ENCODE measurements at regions not wholly inside any gene's neighbourhood (a gene's known extent, or its start where the extent isn't known, plus 50 kb on each side); places are given as distances from the start of the nearest gene placed in this dataset.

DNA sequence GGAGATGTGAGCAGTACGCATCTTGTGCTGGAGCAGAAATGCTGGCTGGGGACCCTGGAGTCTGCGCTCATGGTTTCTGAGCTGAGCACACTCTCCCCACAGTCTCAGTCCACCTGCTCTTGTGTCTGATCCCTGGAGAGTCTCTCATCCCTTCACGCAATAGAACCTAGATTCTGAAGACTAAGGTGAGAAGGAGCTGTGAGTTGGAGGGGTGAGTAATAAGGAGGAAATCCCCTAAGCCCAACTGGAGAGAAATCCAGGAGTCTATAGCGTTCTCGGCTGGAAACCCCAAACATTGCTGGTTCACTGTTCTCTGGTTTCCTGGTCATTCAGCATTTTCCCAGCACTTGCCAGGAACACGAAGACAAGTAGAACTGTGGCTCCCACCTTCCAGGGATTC, 68.3 kb upstream of the SMNDC1 start:
- DNase-seq (no peak), ATAC-seq (peak; percentile 40)
- ChIA-PET POLR2A (interaction anchor here (0.6 to 1.7 kb wide), 4 partner anchors 11 to 32 kb away, joined by 3 read pairs; no protein-coding TSS in a partner anchor), CTCF (interaction anchor here (0.9 to 1.9 kb wide), 4 partner anchors 9 to 173 kb away, joined by 3 to 7 read pairs (median 5); no protein-coding TSS in a partner anchor)
- Mint-ChIP-seq H3K4me1 (ENCODE audit: low read depth) (peaks cover 27% of the 10 kb centered on the region), H3K27ac (no peak overlapping the region), H3K27me3 (no peaks in the 10 kb centered on the region), H3K4me3 (no peak overlapping the region), H3K36me3 (ENCODE audit: low read depth) (no peaks in the 10 kb centered on the region), H3K9me3 (no peaks in the 10 kb centered on the region)
- TF ChIP-seq CTCF (IDR thresholded peaks at IDR 0.05), result no peak
- intact Hi-C loops (cut with micrococcal nuclease), result no loop called here

DNA sequence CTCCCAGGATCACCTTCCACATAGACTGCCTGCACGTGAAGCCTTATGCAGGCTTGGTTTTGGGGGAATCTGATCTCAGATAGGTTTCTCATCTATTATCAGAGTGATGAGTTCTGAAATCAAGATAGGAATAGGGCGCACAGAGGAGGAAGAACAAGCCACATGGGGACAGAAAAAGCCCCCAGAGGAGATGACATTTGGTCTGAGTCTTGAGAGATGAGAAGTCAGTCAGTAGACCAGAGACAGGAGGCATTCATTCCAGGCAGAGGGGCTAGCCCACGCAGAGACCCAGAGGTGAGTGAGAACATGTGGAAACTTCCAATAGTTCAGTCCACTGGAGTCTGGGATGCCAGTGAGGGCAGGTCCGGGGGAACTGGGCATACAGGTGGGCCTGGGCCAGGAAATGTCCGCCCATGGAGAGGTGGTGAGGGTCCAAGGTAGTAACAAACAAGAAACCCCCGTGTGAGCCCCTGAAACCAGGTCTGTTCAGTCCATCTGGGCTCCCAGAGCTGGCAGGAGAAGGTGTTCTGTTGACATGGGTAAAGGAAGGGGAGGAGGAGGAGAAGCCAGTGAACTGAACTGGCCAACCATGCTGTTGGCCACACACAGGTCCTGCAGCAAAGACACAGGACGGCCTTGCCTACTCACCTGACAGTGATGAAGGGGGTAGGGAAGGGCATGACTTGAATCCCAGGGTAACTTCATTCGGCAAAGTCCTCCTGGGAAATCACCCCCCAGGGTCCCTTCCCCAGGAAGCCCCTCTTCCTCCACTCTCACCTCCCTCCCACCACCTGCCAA, 69.3 kb upstream of the SMNDC1 start:
- ATAC-seq (no peak), DNase-seq (no peak)
- Mint-ChIP-seq H3K4me1 (ENCODE audit: low read depth) (peaks cover 19% of the 10 kb centered on the region), H3K4me3 (no peak overlapping the region), H3K36me3 (ENCODE audit: low read depth) (no peaks in the 10 kb centered on the region), H3K9me3 (no peaks in the 10 kb centered on the region), H3K27me3 (peaks cover 1% of the 10 kb centered on the region), H3K27ac (no peak overlapping the region)
- ChIA-PET POLR2A (interaction anchor here (0.7 kb wide), 1 partner anchor 14 kb away, joined by 4 read pairs; no protein-coding TSS in a partner anchor), CTCF (interaction anchor here (1.5 kb wide), 1 partner anchor 20 kb away, joined by 5 read pairs; no protein-coding TSS in a partner anchor)
- TF ChIP-seq CTCF (IDR thresholded peaks at IDR 0.05), result no peak
- intact Hi-C loops (cut with micrococcal nuclease), result no loop called here

GRCh38 chr10:110375121-110375520, 70.4 kb upstream of the SMNDC1 start:
- ChIA-PET POLR2A (interaction anchor here (0.5 to 1.4 kb wide), 3 partner anchors 9 to 92 kb away, joined by 3 to 6 read pairs (median 4); no protein-coding TSS in a partner anchor), CTCF (interaction anchor here (1.5 kb wide), 1 partner anchor 21 kb away, joined by 5 read pairs; no protein-coding TSS in a partner anchor)
- Mint-ChIP-seq H3K4me3 (no peak overlapping the region), H3K9me3 (no peaks in the 10 kb centered on the region), H3K27ac (no peak overlapping the region), H3K27me3 (peaks cover 1% of the 10 kb centered on the region), H3K4me1 (ENCODE audit: low read depth) (peaks cover 23% of the 10 kb centered on the region), H3K36me3 (ENCODE audit: low read depth) (no peaks in the 10 kb centered on the region)
- no peak for TF ChIP-seq CTCF (IDR thresholded peaks at IDR 0.05)
- ATAC-seq (no peak), DNase-seq (no peak)
- intact Hi-C loops (cut with micrococcal nuclease), result no loop called here

GRCh38 chr10:110376021-110376766, 71.5 kb upstream of the SMNDC1 start:
- intact Hi-C loops (cut with micrococcal nuclease), result no loop called here
- Mint-ChIP-seq H3K4me1 (ENCODE audit: low read depth) (peaks cover 27% of the 10 kb centered on the region), H3K27me3 (peaks cover 1% of the 10 kb centered on the region), H3K9me3 (no peaks in the 10 kb centered on the region), H3K36me3 (ENCODE audit: low read depth) (no peaks in the 10 kb centered on the region), H3K4me3 (no peak overlapping the region), H3K27ac (no peak overlapping the region)
- DNase-seq, result no peak
- ChIA-PET POLR2A (interaction anchor here (0.8 to 1.9 kb wide), 4 partner anchors 9 to 38 kb away, joined by 3 to 6 read pairs (median 4); no protein-coding TSS in a partner anchor), CTCF (interaction anchor here (2.1 kb wide), 1 partner anchor 22 kb away, joined by 8 read pairs; no protein-coding TSS in a partner anchor)
- TF ChIP-seq CTCF (IDR thresholded peaks at IDR 0.05), result no peak
- no peak for ATAC-seq

Data from activated CD8-positive, alpha-beta T cell treated with anti-CD3 and anti-CD28 coated beads for 36 hours (primary cell).